H9 (cell line): ENCODE measurements at regions not wholly inside any gene's neighbourhood (a gene's known extent, or its start where the extent isn't known, plus 50 kb on each side); places are given as distances from the start of the nearest gene placed in this dataset.

Source experiments
- DNase-seq: peaks from one replicate; pipeline ENCODE4 v3.0.0-alpha.2; 2017
- H2AFZ ChIP-seq: one replicate; pipeline ENCODE4 v1.6.1; 2013; ENCODE audit warnings: mild to moderate bottlenecking, low read length, control low read depth, moderate library complexity
- H2AK5ac ChIP-seq: 2 replicates; pipeline ENCODE4 v1.6.1; 2013; ENCODE audit warnings: low read length, control low read depth, mixed read lengths; ENCODE audit not compliant: insufficient read length
- H2BK120ac ChIP-seq: one replicate; pipeline ENCODE4 v1.6.1; 2013; ENCODE audit warnings: low read depth, mild to moderate bottlenecking, low read length, control low read depth, inconsistent platforms; ENCODE audit not compliant: poor library complexity, severe bottlenecking
- H2BK12ac ChIP-seq: 2 replicates; pipeline ENCODE4 v1.6.1; 2013; ENCODE audit warnings: low read length, control low read depth, mixed read lengths, low read depth; ENCODE audit not compliant: insufficient read length
- H2BK15ac ChIP-seq: 2 replicates; pipeline ENCODE4 v1.6.1; 2013; ENCODE audit warnings: low read depth, low read length, control low read depth
- H2BK20ac ChIP-seq: one replicate; pipeline ENCODE4 v1.6.1; 2013; ENCODE audit warnings: low read depth, mild to moderate bottlenecking, low read length, control low read depth, inconsistent platforms; ENCODE audit not compliant: poor library complexity, severe bottlenecking
- H2BK5ac ChIP-seq: 2 replicates; pipeline ENCODE4 v1.6.1; 2013; ENCODE audit warnings: low read length, control low read depth, mixed read lengths; ENCODE audit not compliant: insufficient read length
- H3K14ac ChIP-seq: 2 replicates; pipeline ENCODE4 v1.6.1; 2013; ENCODE audit warnings: low read length, control low read depth; ENCODE audit not compliant: insufficient read depth
- H3K18ac ChIP-seq: 2 replicates; pipeline ENCODE4 v1.6.1; 2013; ENCODE audit warnings: low read depth, mild to moderate bottlenecking, mixed read lengths, low read length, control low read depth; ENCODE audit not compliant: insufficient read length
- H3K23ac ChIP-seq: 2 replicates; pipeline ENCODE4 v1.6.1; 2013; ENCODE audit warnings: low read length, control low read depth, mixed read lengths, low read depth; ENCODE audit not compliant: insufficient read length
- H3K23me2 ChIP-seq: 2 replicates; pipeline ENCODE4 v1.6.1; 2013; ENCODE audit warnings: low read depth, mild to moderate bottlenecking, mixed read lengths, low read length, control low read depth; ENCODE audit not compliant: insufficient read length, poor library complexity, severe bottlenecking
- H3K27ac ChIP-seq: 2 replicates; pipeline ENCODE4 v1.5.1; 2013; ENCODE audit warnings: low read length, control low read depth, mixed read lengths, low read depth; ENCODE audit not compliant: insufficient read length
- H3K27me3 ChIP-seq: 2 replicates; pipeline ENCODE4 v1.6.1; 2013; ENCODE audit warnings: low read length, control low read depth, inconsistent platforms; ENCODE audit not compliant: insufficient read depth
- H3K4ac ChIP-seq: 2 replicates; pipeline ENCODE4 v1.6.1; 2013; ENCODE audit warnings: low read depth, mild to moderate bottlenecking, control low read depth, inconsistent platforms, low read length, moderate library complexity
- H3K4me1 ChIP-seq: 2 replicates; pipeline ENCODE4 v1.6.1; 2013; ENCODE audit warnings: low read length, control low read depth, inconsistent platforms; ENCODE audit not compliant: insufficient read depth
- H3K4me2 ChIP-seq: 2 replicates; pipeline ENCODE4 v1.6.1; 2013; ENCODE audit warnings: low read length, control low read depth, mixed read lengths; ENCODE audit not compliant: insufficient read length, insufficient read depth
- H3K56ac ChIP-seq: 2 replicates; pipeline ENCODE4 v1.6.1; 2013; ENCODE audit warnings: low read depth, mild to moderate bottlenecking, mixed read lengths, low read length, control low read depth; ENCODE audit not compliant: insufficient read length
- H3K79me1 ChIP-seq: 2 replicates; pipeline ENCODE4 v1.6.1; 2013; ENCODE audit warnings: low read depth, mild to moderate bottlenecking, moderate library complexity, low read length, control low read depth, inconsistent platforms; ENCODE audit not compliant: insufficient read depth, poor library complexity, severe bottlenecking
- H3K79me2 ChIP-seq: 2 replicates; pipeline ENCODE4 v1.6.1; 2013; ENCODE audit warnings: low read length, control low read depth, inconsistent platforms; ENCODE audit not compliant: insufficient read depth
- H3K9ac ChIP-seq: 2 replicates; pipeline ENCODE4 v1.6.1; 2013; ENCODE audit warnings: low read length, control low read depth, mixed read lengths; ENCODE audit not compliant: insufficient read length; ENCODE audit errors: extremely low read depth
- H3K9me3 ChIP-seq: one replicate; pipeline ENCODE4 v1.6.1; 2013; ENCODE audit warnings: low read depth, low read length, inconsistent platforms; ENCODE audit not compliant: control insufficient read depth
- H3T11ph ChIP-seq: one replicate; pipeline ENCODE4 v1.6.1; 2013; ENCODE audit warnings: mild to moderate bottlenecking, low read length, control low read depth, inconsistent platforms
- H4K20me1 ChIP-seq: one replicate; pipeline ENCODE4 v1.6.1; 2013; ENCODE audit not compliant: control insufficient read depth, insufficient read length, insufficient read depth
- H4K5ac ChIP-seq: 2 replicates; pipeline ENCODE4 v1.6.1; 2013; ENCODE audit warnings: low read depth, mild to moderate bottlenecking, mixed read lengths, low read length, control low read depth; ENCODE audit not compliant: insufficient read length
- H4K8ac ChIP-seq: replicated peaks from 2 replicates; pipeline ENCODE4 v1.6.1; 2013; ENCODE audit warnings: low read length, control low read depth, mixed read lengths, low read depth; ENCODE audit not compliant: insufficient read length
- H4K91ac ChIP-seq: 2 replicates; pipeline ENCODE4 v1.6.1; 2013; ENCODE audit warnings: low read depth, mild to moderate bottlenecking, moderate library complexity, mixed read lengths, low read length, control low read depth; ENCODE audit not compliant: insufficient read length
- H3K27ac Mint-ChIP-seq, 3 experiments: 2 replicates in 2 of 3; 3 replicates in 1 of 3; pipeline ENCODE4 v1.8.0; 2020 to 2021; ENCODE audit warnings: mixed read lengths in 3 of 3, mild to moderate bottlenecking in 1 of 3, moderate library complexity in 1 of 3
- H3K27me3 Mint-ChIP-seq: 2 replicates; pipeline ENCODE4 v1.8.0; 2021; ENCODE audit warnings: low read depth, mild to moderate bottlenecking, moderate library complexity, mixed read lengths
- H3K36me3 Mint-ChIP-seq, 3 experiments: 2 replicates in 2 of 3; 3 replicates in 1 of 3; pipeline ENCODE4 v1.8.0; 2020 to 2021; ENCODE audit warnings: low read depth in 3 of 3, mixed read lengths in 3 of 3; ENCODE audit not compliant: insufficient read depth in 1 of 3
- H3K4me1 Mint-ChIP-seq, 2 experiments: 2 replicates each; pipeline ENCODE4 v1.8.0; 2020; ENCODE audit warnings: mixed read lengths in 2 of 2
- H3K4me3 Mint-ChIP-seq, 2 experiments: 2 replicates in 1 of 2; 3 replicates in 1 of 2; pipeline ENCODE4 v1.8.0; 2020 to 2021; ENCODE audit warnings: mild to moderate bottlenecking in 2 of 2, mixed read lengths in 2 of 2, moderate library complexity in 1 of 2
- H3K9me3 Mint-ChIP-seq, 2 experiments: 2 replicates in 1 of 2; 3 replicates in 1 of 2; pipeline ENCODE4 v1.8.0; 2020; ENCODE audit warnings: mild to moderate bottlenecking in 2 of 2, mixed read lengths in 2 of 2, moderate library complexity in 1 of 2
- WGBS: extraction: QIAGEN DNeasy Blood & Tissue Kit; methylation state at CpG from one replicate; pipeline ENCODE4 v1.1.7; 2013; ENCODE audit warnings: missing lambda C conversion rate, low lambda C conversion rate, mixed read lengths; ENCODE audit not compliant: insufficient read length; ENCODE audit errors: extremely low coverage; 5-methylcytosine and 5-hydroxymethylcytosine counted together
- TF ChIP-seq, protein P1 (sequence below): fragments of 200-600 bp; sonication (generic); conservative IDR thresholded peaks from 3 replicates; pipeline ENCODE4 v1.8.0; 2021; ENCODE audit warnings: antibody characterized with exemption, mild to moderate bottlenecking

DNA sequence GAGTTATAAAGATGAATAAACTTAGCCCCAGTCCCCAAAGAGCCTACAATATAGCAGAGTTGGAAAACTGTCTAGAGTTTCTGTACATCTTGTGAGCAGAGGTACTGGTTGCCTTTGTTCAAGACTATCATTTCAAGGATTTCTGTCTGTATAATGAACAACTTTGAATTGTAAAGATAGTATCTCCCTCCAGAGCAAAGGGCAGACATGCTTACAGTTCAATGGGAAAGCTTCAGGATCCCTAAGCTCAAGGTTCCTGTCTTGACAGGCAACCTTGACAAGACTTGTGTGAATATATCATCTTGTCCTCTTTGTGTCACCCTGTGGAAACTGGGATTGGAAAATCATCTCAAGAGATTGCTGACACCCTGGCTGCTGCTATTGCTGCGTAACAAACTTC lies 242.8 kb upstream of the VLDLR start:
- Histone ChIP-seq H3K4me2 (no peak overlapping the region), H3T11ph (no peak overlapping the region), H4K8ac (no peak overlapping the region), H4K20me1 (no peaks in the 10 kb centered on the region), H2BK15ac (no peak overlapping the region), H2BK120ac (no peak overlapping the region), H4K91ac (no peak overlapping the region), H2BK12ac (no peak overlapping the region), H2AFZ (no peak overlapping the region), H3K9ac (no peak overlapping the region), H3K4me1 (no peaks in the 10 kb centered on the region), H3K79me1 (no peaks in the 10 kb centered on the region), H2AK5ac (no peak overlapping the region), H3K18ac (no peak overlapping the region), H3K27me3 (no peaks in the 10 kb centered on the region), H2BK20ac (no peak overlapping the region), H3K4ac (no peak overlapping the region), H3K9me3 (peaks cover 5% of the 10 kb centered on the region), H3K27ac (no peak overlapping the region), H3K23ac (no peak overlapping the region), H3K14ac (no peak overlapping the region), H3K79me2 (no peaks in the 10 kb centered on the region), H4K5ac (no peak overlapping the region), H3K23me2 (no peaks in the 10 kb centered on the region), H3K56ac (no peak overlapping the region), H2BK5ac (no peak overlapping the region)
- peaks cover 0 to 5% of the 10 kb centered on the region in 2 experiments; a peak in 1 of 4 replicates for H3K4me1 Mint-ChIP-seq
- H3K4me3 Mint-ChIP-seq: no peak overlapping the region
- peaks cover 19 to 22% of the 10 kb centered on the region in 2 experiments for H3K9me3 Mint-ChIP-seq
- TF ChIP-seq, protein P1, sequence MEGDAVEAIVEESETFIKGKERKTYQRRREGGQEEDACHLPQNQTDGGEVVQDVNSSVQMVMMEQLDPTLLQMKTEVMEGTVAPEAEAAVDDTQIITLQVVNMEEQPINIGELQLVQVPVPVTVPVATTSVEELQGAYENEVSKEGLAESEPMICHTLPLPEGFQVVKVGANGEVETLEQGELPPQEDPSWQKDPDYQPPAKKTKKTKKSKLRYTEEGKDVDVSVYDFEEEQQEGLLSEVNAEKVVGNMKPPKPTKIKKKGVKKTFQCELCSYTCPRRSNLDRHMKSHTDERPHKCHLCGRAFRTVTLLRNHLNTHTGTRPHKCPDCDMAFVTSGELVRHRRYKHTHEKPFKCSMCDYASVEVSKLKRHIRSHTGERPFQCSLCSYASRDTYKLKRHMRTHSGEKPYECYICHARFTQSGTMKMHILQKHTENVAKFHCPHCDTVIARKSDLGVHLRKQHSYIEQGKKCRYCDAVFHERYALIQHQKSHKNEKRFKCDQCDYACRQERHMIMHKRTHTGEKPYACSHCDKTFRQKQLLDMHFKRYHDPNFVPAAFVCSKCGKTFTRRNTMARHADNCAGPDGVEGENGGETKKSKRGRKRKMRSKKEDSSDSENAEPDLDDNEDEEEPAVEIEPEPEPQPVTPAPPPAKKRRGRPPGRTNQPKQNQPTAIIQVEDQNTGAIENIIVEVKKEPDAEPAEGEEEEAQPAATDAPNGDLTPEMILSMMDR: no peak
- H3K36me3 Mint-ChIP-seq: peaks cover 5 to 25% (median 9%) of the 10 kb centered on the region in 3 experiments
- H3K27me3 Mint-ChIP-seq: no peaks in the 10 kb centered on the region; the same call in 1 of the 2 replicates
- no CpG with 5 or more reads among the region's 1 CpG for WGBS
- no peak overlapping the region for H3K27ac Mint-ChIP-seq
- DNase-seq: no peak
